HCT116 (cell line): ENCODE measurements at regions not wholly inside any gene's neighbourhood (a gene's known extent, or its start where the extent isn't known, plus 50 kb on each side); places are given as distances from the start of the nearest gene placed in this dataset.

Experiments
- ATAC-seq: fragments of 200-7000 bp; cut with Tn5 transposase; 2 replicates; pipeline ENCODE4 v1.9.1; 2020; ENCODE audit warnings: mild to moderate bottlenecking, moderate library complexity
- BruUV-seq: library from RNA; stranded (reverse); fragments of 400-500 nt; replicated peaks from 2 replicates; lab custom pipeline; 2021; lab: Mats Ljungman, UMichigan
- CTCF ChIA-PET: fragments of 300-600 bp; sonication (Branson Sonifier 250); formaldehyde crosslinking; loops from one replicate; lab custom pipeline; 2021; ENCODE audit warnings: antibody characterized with exemption; lab: Charles Lee
- POLR2A ChIA-PET: fragments of 300-600, 350-600 bp; sonication (Branson Sonifier 250); formaldehyde crosslinking; loops from one replicate; lab custom pipeline; 2021; ENCODE audit warnings: antibody characterized with exemption; lab: Charles Lee
- RAD21 ChIA-PET, 2 experiments: fragments of 300-600 bp; sonication (Branson Sonifier 250); formaldehyde crosslinking; loops; one replicate each; lab custom pipeline; 2023; ENCODE audit warnings: low total read pairs in 2 of 2; ENCODE audit not compliant: uncharacterized antibody in 2 of 2, unreplicated experiment in 2 of 2, low non-redundant PET in 1 of 2; lab: Charles Lee
- DNase-seq: peaks from one replicate; pipeline ENCODE4 v3.0.0-alpha.2; 2010; ENCODE audit warnings: low read depth, low spot score
- H2AFZ ChIP-seq: fragments of 200-600 bp; shearing (Covaris generic), sonication (generic); 2 replicates; pipeline ENCODE4 v1.6.1; 2017; ENCODE audit warnings: low read depth, mixed run types, mixed read lengths, antibody characterized with exemption, low read length; ENCODE audit not compliant: poor library complexity, severe bottlenecking
- H3K27ac ChIP-seq: 2 replicates; pipeline ENCODE4 v1.5.1; 2012; ENCODE audit warnings: low read depth, low read length
- H3K27me3 ChIP-seq: fragments of 200-600 bp; sonication (generic); 2 replicates; pipeline ENCODE4 v1.6.1; 2016; ENCODE audit warnings: mixed run types, low read length, mixed read lengths; ENCODE audit not compliant: insufficient read depth
- H3K36me3 ChIP-seq, 2 experiments: fragments of 200-500 bp in 1 of 2; fragments of 200-600 bp in 1 of 2; sonication (Bioruptor generic) in 1 of 2; sonication (generic) in 1 of 2; 2 replicates each; pipeline versions ENCODE4 v1.5.1 to v1.6.1; 2014 to 2016; ENCODE audit warnings: low read length in 2 of 2, inconsistent platforms in 1 of 2, mixed read lengths in 1 of 2, mixed run types in 1 of 2; ENCODE audit not compliant: insufficient read depth in 2 of 2, control insufficient read depth in 1 of 2
- H3K4me1 ChIP-seq, 2 experiments: fragments of 200-600 bp in 1 of 2; sonication (generic) in 1 of 2; 2 replicates each; pipeline versions ENCODE4 v1.5.1 to v1.6.1; 2012 to 2017; ENCODE audit warnings: low read length in 2 of 2, inconsistent platforms in 1 of 2, mild to moderate bottlenecking in 1 of 2, mixed read lengths in 1 of 2, mixed run types in 1 of 2, moderate library complexity in 1 of 2; ENCODE audit not compliant: insufficient read depth in 2 of 2, control insufficient read depth in 1 of 2
- H3K4me2 ChIP-seq: fragments of 200-600 bp; sonication (generic); 2 replicates; pipeline ENCODE4 v1.6.1; 2017; ENCODE audit warnings: mixed run types, low read length, mixed read lengths
- H3K4me3 ChIP-seq, 2 experiments: fragments of 200-600 bp in 1 of 2; sonication (generic) in 1 of 2; replicated peaks in 1 of 2; 2 replicates each; pipeline ENCODE4 v1.5.1; 2011 to 2016; ENCODE audit warnings: low read length in 2 of 2, control low read depth in 1 of 2, low read depth in 1 of 2, mild to moderate bottlenecking in 1 of 2, mixed read lengths in 1 of 2, mixed run types in 1 of 2
- H3K79me2 ChIP-seq: fragments of 200-600 bp; sonication (generic); 2 replicates; pipeline ENCODE4 v1.6.1; 2017; ENCODE audit warnings: mild to moderate bottlenecking, mixed run types, low read length, moderate library complexity, mixed read lengths; ENCODE audit not compliant: insufficient read depth
- H3K9ac ChIP-seq: fragments of 200-600 bp; sonication (generic); 2 replicates; pipeline ENCODE4 v1.6.1; 2016; ENCODE audit warnings: low read length, mixed read lengths
- H3K9me2 ChIP-seq: fragments of 200-600 bp; sonication (generic), shearing (Covaris generic); 2 replicates; pipeline ENCODE4 v1.6.1; 2017; ENCODE audit warnings: mixed run types, mild to moderate bottlenecking, moderate library complexity; ENCODE audit not compliant: insufficient read depth
- H3K9me3 ChIP-seq, 2 experiments: fragments of 200-500 bp in 1 of 2; fragments of 200-600 bp in 1 of 2; sonication (Bioruptor generic) in 1 of 2; sonication (generic) in 1 of 2; 2 replicates each; pipeline ENCODE4 v1.6.1; 2014 to 2017; ENCODE audit warnings: low read length in 2 of 2, mixed read lengths in 2 of 2, inconsistent platforms in 1 of 2, low read depth in 1 of 2, mild to moderate bottlenecking in 1 of 2, mixed run types in 1 of 2, moderate library complexity in 1 of 2; ENCODE audit not compliant: control insufficient read depth in 1 of 2, insufficient read depth in 1 of 2
- H4K20me1 ChIP-seq: fragments of 200-600 bp; sonication (generic), shearing (Covaris generic); 2 replicates; pipeline ENCODE4 v1.6.1; 2017; ENCODE audit warnings: mixed run types, mild to moderate bottlenecking, moderate library complexity; ENCODE audit not compliant: insufficient read depth
- ATF3 ChIP-seq: IDR thresholded peaks from 2 replicates; pipeline ENCODE4 v1.6.1; 2012
- CBX3 ChIP-seq: IDR thresholded peaks from 2 replicates; pipeline ENCODE4 v1.6.1; 2012; ENCODE audit warnings: low read depth
- CEBPB ChIP-seq: IDR thresholded peaks from 2 replicates; pipeline ENCODE4 v1.6.1; 2012; ENCODE audit warnings: low read depth
- CTCF ChIP-seq, 3 experiments: fragments of 200-600 bp in 1 of 3; sonication (generic) in 1 of 3; IDR thresholded peaks in 2 of 3; conservative IDR thresholded peaks in 1 of 3; 2 replicates each; pipeline ENCODE4 v1.5.1; 2012 to 2017; ENCODE audit warnings: low read depth in 2 of 3, low read length in 2 of 3, antibody characterized with exemption in 1 of 3, borderline replicate concordance in 1 of 3, control low read depth in 1 of 3, mild to moderate bottlenecking in 1 of 3, mixed read lengths in 1 of 3, mixed run types in 1 of 3, moderate library complexity in 1 of 3; ENCODE audit not compliant: insufficient read depth in 1 of 3
- EGR1 ChIP-seq: IDR thresholded peaks from 2 replicates; pipeline ENCODE4 v1.6.1; 2012; ENCODE audit warnings: low read depth
- ELF1 ChIP-seq: IDR thresholded peaks from 2 replicates; pipeline ENCODE4 v1.6.1; 2012; ENCODE audit warnings: low read depth, borderline replicate concordance
- EZH2phosphoT487 ChIP-seq: fragments of 200-600 bp; IDR thresholded peaks from 2 replicates; pipeline ENCODE4 v1.6.1; 2018; ENCODE audit warnings: antibody characterized with exemption, borderline replicate concordance
- FOSL1 ChIP-seq: IDR thresholded peaks from 2 replicates; pipeline ENCODE4 v1.6.1; 2012; ENCODE audit warnings: low read depth
- JUND ChIP-seq: IDR thresholded peaks from 2 replicates; pipeline ENCODE4 v1.6.1; 2012
- MAX ChIP-seq: IDR thresholded peaks from 2 replicates; pipeline ENCODE4 v1.6.1; 2012
- POLR2A ChIP-seq: IDR thresholded peaks from 2 replicates; pipeline ENCODE4 v1.7.0; 2011; ENCODE audit warnings: borderline replicate concordance; ENCODE audit not compliant: insufficient read depth, insufficient read length; ENCODE audit errors: extremely low read depth
- POLR2AphosphoS5 ChIP-seq: IDR thresholded peaks from 2 replicates; pipeline ENCODE4 v1.6.1; 2011; ENCODE audit warnings: mild to moderate bottlenecking, low read depth, low read length, moderate library complexity
- SIN3A ChIP-seq: IDR thresholded peaks from 2 replicates; pipeline ENCODE4 v1.6.1; 2012; ENCODE audit warnings: low read depth
- YY1 ChIP-seq: IDR thresholded peaks from 2 replicates; pipeline ENCODE4 v1.6.1; 2011; ENCODE audit warnings: low read length, low read depth, moderate library complexity, mild to moderate bottlenecking; ENCODE audit not compliant: insufficient replicate concordance; ENCODE audit errors: extremely low read depth
- ZBTB33 ChIP-seq: IDR thresholded peaks from 2 replicates; pipeline ENCODE4 v1.6.1; 2011; ENCODE audit warnings: mild to moderate bottlenecking, low read length, moderate library complexity; ENCODE audit not compliant: insufficient replicate concordance; ENCODE audit errors: extremely low read depth
- ZNF274 ChIP-seq: fragments of 200-500 bp; sonication (Bioruptor generic); IDR thresholded peaks from 2 replicates; pipeline ENCODE4 v1.6.1; 2014; ENCODE audit warnings: mild to moderate bottlenecking, low read depth, low read length, inconsistent platforms
- intact Hi-C: fragments of 100-400 bp; cut with micrococcal nuclease; formaldehyde crosslinking; loops from 2 replicates; pipeline ENCODE4 v1.10.0; 2022

GRCh38 chr13:70253834-70254233, 145.6 kb upstream of the KLHL1 start:
- ChIA-PET CTCF (no interaction called here), RAD21 (no interaction called here), POLR2A (no interaction called here)
- Histone ChIP-seq H3K27ac (no peak overlapping the region), H3K9ac (no peak overlapping the region), H3K79me2 (no peaks in the 10 kb centered on the region), H3K27me3 (no peaks in the 10 kb centered on the region), H3K9me3 (peaks cover 0 to 6% of the 10 kb centered on the region in 2 experiments; a peak in 1 of 4 replicates), H3K36me3 (no peaks in the 10 kb centered on the region), H4K20me1 (no peaks in the 10 kb centered on the region), H3K4me1 (peaks cover 0 to 7% of the 10 kb centered on the region in 2 experiments; a peak in 1 of 4 replicates), H2AFZ (no peak overlapping the region), H3K9me2 (no peaks in the 10 kb centered on the region), H3K4me3 (no peak overlapping the region), H3K4me2 (no peak overlapping the region)
- DNase-seq (no peak), ATAC-seq (no peak)
- TF ChIP-seq JUND = no peak
- no peak for TF ChIP-seq POLR2AphosphoS5
- no peak for TF ChIP-seq POLR2A
- TF ChIP-seq CEBPB = no peak
- no peak for TF ChIP-seq EZH2phosphoT487
- no peak for TF ChIP-seq ELF1
- TF ChIP-seq MAX = no peak
- TF ChIP-seq ZBTB33 = no peak
- TF ChIP-seq ZNF274 = no peak
- TF ChIP-seq ATF3 = no peak
- TF ChIP-seq YY1 = no peak
- TF ChIP-seq CTCF (IDR thresholded peaks at IDR 0.05 in 2 of 3, conservative IDR thresholded peaks at IDR 0.05 in 1 of 3; ENCODE audit: borderline replicate concordance in 1 of 3, insufficient read depth in 1 of 3, low read depth in 2 of 3, low read length in 2 of 3) = no peak
- no peak for TF ChIP-seq CBX3
- no peak for TF ChIP-seq EGR1
- no peak for TF ChIP-seq SIN3A
- no peak for TF ChIP-seq FOSL1
- intact Hi-C loops = no loop called here
- BruUV-seq = no TSS peak
